HCT116 (cell line): ENCODE measurements at regions not wholly inside any gene's neighbourhood (a gene's known extent, or its start where the extent isn't known, plus 50 kb on each side); places are given as distances from the start of the nearest gene placed in this dataset.

Experiments used
- CTCF ChIP-seq, 3 experiments: fragments of 200-600 bp in 1 of 3; sonication (generic) in 1 of 3; IDR thresholded peaks in 2 of 3; conservative IDR thresholded peaks in 1 of 3; 2 replicates each; pipeline ENCODE4 v1.5.1; 2012 to 2017; ENCODE audit warnings: low read depth in 2 of 3, low read length in 2 of 3, antibody characterized with exemption in 1 of 3, borderline replicate concordance in 1 of 3, control low read depth in 1 of 3, mild to moderate bottlenecking in 1 of 3, mixed read lengths in 1 of 3, mixed run types in 1 of 3, moderate library complexity in 1 of 3; ENCODE audit not compliant: insufficient read depth in 1 of 3
- EZH2 ChIP-seq: fragments of 200-600 bp; sonication (generic); IDR thresholded peaks from 2 replicates; pipeline ENCODE4 v1.6.1; 2017; ENCODE audit warnings: antibody characterized with exemption, mixed run types
- MAX ChIP-seq: IDR thresholded peaks from 2 replicates; pipeline ENCODE4 v1.6.1; 2012
- POLR2A ChIP-seq: IDR thresholded peaks from 2 replicates; pipeline ENCODE4 v1.7.0; 2011; ENCODE audit warnings: borderline replicate concordance; ENCODE audit not compliant: insufficient read depth, insufficient read length; ENCODE audit errors: extremely low read depth
- POLR2AphosphoS5 ChIP-seq: IDR thresholded peaks from 2 replicates; pipeline ENCODE4 v1.6.1; 2011; ENCODE audit warnings: mild to moderate bottlenecking, low read depth, low read length, moderate library complexity
- RAD21 ChIP-seq: IDR thresholded peaks from 2 replicates; pipeline ENCODE4 v1.6.1; 2012; ENCODE audit warnings: low read depth, mild to moderate bottlenecking
- REST ChIP-seq: IDR thresholded peaks from 2 replicates; pipeline ENCODE4 v1.6.1; 2012; ENCODE audit warnings: low read depth
- TCF7L2 ChIP-seq: IDR thresholded peaks from 2 replicates; pipeline ENCODE4 v1.7.0; 2011; ENCODE audit warnings: borderline replicate concordance, inconsistent platforms; ENCODE audit not compliant: insufficient read depth, insufficient read length; ENCODE audit errors: extremely low read depth
- ZFX ChIP-seq: fragments of 450-650 bp; IDR thresholded peaks from 2 replicates; pipeline ENCODE4 v1.6.1; 2017

GRCh38 chr9:21555911-21556310 is 73.8 kb upstream of the IFNE start:
- TF ChIP-seq POLR2A (no peak), CTCF (IDR thresholded peaks at IDR 0.05 in 2 of 3, conservative IDR thresholded peaks at IDR 0.05 in 1 of 3; ENCODE audit: borderline replicate concordance in 1 of 3, insufficient read depth in 1 of 3, low read depth in 2 of 3, low read length in 2 of 3) (no peak), REST (no peak), TCF7L2 (no peak), RAD21 (no peak), POLR2AphosphoS5 (peak; percentile 64; the same call in 1 of the 2 replicates), ZFX (no peak), EZH2 (no peak), MAX (no peak)
